GM21717 (cell line): ENCODE measurements at regions not wholly inside any gene's neighbourhood (a gene's known extent, or its start where the extent isn't known, plus 50 kb on each side); places are given as distances from the start of the nearest gene placed in this dataset.

Experiments
- ATAC-seq: cut with Tn5 transposase; IDR thresholded peaks from one replicate; pipeline ENCODE4 v1.9.1; 2021; ENCODE audit warnings: mild to moderate bottlenecking, moderate library complexity; ENCODE audit not compliant: unreplicated experiment

DNA sequence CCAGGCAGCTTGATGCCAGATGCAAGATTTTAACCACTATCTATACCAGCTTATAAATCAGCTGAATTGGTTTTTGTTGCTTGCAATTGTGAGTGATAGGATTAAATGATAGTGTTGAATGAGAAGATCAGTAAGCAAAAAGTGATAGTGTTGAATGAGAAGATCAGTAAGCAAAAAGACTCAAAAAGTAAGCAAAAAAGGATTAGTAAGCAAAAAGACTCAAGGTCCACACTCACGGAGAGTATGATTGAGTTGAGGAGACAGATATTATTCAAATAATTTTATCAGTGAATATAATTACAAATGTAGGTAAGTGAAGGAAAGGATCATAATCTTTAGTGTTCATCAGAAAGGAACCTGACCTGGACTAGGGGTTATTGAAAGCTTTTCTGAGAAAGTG is 58.0 kb upstream of the ARRDC3 start:
- no peak for ATAC-seq

DNA sequence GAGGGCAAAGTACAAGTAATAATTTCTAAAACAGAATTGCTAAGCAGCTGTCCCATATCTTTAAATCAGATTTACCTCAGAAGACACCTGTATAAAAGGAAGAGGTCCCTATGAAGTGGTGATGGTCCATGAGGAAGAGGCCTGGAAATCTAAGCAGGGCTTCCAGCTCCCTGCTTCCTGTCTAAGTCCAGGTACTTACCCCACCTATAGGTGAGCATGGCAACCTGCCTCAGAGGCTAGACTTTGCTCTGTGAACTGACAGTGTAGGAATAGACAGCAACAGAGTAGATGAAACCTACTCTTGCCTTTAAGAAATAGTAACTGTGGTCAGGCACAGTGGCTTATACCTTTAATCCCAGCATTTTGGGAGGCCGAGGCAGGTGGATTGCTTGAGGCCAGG is 55.8 kb upstream of the ARRDC3 start:
- no peak for ATAC-seq

DNA sequence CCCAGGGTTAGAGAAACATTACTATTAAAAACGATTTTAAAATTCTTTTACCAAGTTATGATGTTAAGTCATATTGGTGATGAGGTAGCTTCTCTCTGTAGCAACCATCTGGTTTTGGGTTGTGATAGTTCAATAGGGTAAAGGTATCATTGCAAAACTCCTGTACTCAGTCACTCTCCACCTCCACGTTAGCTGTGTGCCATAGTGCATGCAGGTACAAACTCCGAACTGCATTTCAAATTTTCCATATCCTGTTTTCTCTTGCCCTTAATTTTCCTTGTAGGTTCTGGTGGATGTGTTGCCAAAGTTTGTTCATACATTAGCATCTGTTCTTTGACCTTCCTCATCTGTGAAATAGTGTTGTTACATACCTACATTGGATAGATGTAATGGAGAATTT is 53.1 kb upstream of the ARRDC3 start:
- no peak for ATAC-seq

DNA sequence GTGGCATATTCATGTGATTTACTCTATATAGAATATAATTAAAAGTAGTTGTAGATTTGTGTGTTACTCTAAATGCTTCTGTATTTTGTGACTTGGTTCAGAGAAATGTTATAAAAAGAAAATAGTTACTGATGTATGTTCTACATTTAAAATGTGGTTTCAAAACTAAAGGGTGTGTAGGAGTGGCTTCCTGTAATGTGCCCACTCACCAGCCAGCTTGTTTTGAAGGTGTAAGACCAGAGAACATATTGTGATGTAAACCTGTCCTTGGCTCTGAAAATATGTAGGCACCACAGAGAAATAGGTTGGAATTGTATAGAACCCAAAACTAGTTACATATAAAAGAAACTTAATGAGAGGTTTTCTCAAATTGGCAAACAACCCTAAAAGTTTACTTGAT is 51.2 kb upstream of the ARRDC3 start:
- ATAC-seq, result peak; percentile 47

DNA sequence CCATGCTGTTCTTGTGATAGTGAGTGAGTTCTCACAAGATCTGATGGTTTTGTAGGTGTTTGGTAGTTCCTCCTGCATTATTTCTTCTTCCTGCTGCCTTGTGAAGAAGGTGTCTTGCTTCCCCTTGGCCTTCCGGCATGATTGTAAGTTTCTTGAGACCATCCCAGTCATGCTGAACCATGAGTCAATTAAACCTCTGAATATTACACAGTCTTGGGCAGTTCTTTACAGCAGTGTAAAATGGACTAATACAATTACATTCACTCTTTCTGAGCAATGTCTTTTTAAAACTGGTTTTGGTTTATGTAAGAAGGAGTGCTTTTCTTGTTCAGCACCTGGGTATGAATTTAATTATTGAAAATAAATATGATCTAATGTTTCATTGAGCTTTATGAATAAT is 50.7 kb upstream of the ARRDC3 start:
- ATAC-seq, result no peak
